Muscle layer of duodenum (tissue), 2 donors: ENCODE measurements at regions not wholly inside any gene's neighbourhood (a gene's known extent, or its start where the extent isn't known, plus 50 kb on each side); places are given as distances from the start of the nearest gene placed in this dataset.

Experiments
- H3K27ac ChIP-seq: one replicate; pipeline ENCODE4 v1.7.0; 2013; ENCODE audit warnings: mild to moderate bottlenecking, low read length
- H3K27me3 ChIP-seq: one replicate; pipeline ENCODE4 v1.7.0; 2013; ENCODE audit warnings: low read depth, mild to moderate bottlenecking, control low read depth, low read length
- H3K36me3 ChIP-seq, 2 donors: one replicate each; pipeline ENCODE4 v1.7.0; 2013; ENCODE audit warnings: low read length in 2 of 2, control low read depth in 1 of 2, mild to moderate bottlenecking in 1 of 2; ENCODE audit not compliant: insufficient read depth in 2 of 2, control insufficient read depth in 1 of 2
- H3K4me1 ChIP-seq, 2 donors: one replicate each; pipeline ENCODE4 v1.7.0; 2013; ENCODE audit warnings: low read length in 2 of 2, mild to moderate bottlenecking in 2 of 2, control low read depth in 1 of 2, moderate library complexity in 1 of 2; ENCODE audit not compliant: insufficient read depth in 2 of 2, control insufficient read depth in 1 of 2
- H3K4me3 ChIP-seq, 2 donors: one replicate each; pipeline ENCODE4 v1.7.0; 2013; ENCODE audit warnings: low read length in 2 of 2, low read depth in 1 of 2, mild to moderate bottlenecking in 1 of 2
- H3K9me3 ChIP-seq, 2 donors: one replicate each; pipeline ENCODE4 v1.7.0; 2013; ENCODE audit warnings: low read length in 2 of 2, control low read depth in 1 of 2, mild to moderate bottlenecking in 1 of 2; ENCODE audit not compliant: control insufficient read depth in 1 of 2
- donor health status: healthy.

DNA sequence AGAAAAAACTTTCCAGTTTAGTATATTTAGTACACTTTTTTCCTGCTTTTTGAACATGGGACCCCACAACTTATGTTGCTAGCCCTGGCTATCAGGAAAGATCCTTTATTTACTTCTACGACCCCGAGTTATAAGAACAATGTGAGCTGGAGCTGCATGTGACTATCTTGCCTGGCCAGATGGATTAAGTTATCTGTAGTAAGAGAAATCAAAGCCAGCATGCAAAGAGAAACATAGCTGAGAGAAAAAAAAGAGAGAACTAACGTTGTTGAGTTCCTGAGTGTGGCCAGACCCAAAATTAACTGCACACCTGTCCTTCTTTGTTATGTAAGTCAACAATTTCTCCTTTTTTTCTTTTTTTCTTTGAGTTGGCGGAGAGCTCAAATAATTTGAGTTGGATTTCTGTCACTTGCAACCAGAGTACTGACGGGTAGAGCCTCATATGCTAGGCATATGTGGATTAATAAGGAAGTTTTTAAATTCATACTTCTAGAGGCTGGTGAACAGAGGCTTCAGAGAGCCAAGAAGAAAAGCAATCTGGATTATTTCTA lies 219.5 kb downstream of the HACE1 start:
- Histone ChIP-seq H3K4me1 (peaks cover 0 to 3% of the 10 kb centered on the region in 2 donors), H3K4me3 (no peak overlapping the region), H3K9me3 (no peaks in the 10 kb centered on the region), H3K27ac (peak overlapping the region; percentile 40), H3K36me3 (no peaks in the 10 kb centered on the region), H3K27me3 (no peaks in the 10 kb centered on the region)

GRCh38 chr6:104639668-104640067 lies 220.1 kb downstream of the HACE1 start:
- peak overlapping the region; percentile 40 for H3K27ac ChIP-seq

DNA sequence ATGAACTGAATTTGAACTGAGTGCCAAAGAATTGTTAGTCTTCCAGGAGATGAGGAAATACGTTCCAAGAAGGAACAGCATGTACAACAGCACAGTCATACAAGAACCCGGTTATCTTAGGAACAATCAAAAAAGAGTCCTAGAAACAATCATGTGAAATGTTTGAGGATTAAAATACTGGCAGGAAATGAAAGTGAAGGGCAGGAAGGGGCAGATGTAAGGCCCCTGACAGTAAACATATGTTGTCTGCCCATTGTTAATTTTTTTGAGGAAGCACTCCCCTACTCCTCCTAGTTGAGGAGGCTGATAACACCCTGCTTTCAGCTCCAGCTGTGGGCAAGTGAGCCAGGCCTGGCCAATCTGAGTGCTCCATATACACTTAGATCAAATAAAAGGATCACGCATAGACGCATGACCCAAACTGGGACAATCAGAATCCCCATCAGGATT lies 220.9 kb downstream of the HACE1 start:
- Histone ChIP-seq H3K27me3 (no peaks in the 10 kb centered on the region), H3K27ac (peak overlapping the region; percentile 3), H3K36me3 (no peaks in the 10 kb centered on the region), H3K4me3 (no peak overlapping the region), H3K9me3 (no peaks in the 10 kb centered on the region), H3K4me1 (peaks cover 0 to 3% of the 10 kb centered on the region in 2 donors)

More at GRCh38 chr6:104639668-104640067, 220.1 kb downstream of the HACE1 start:
- peaks cover 0 to 3% of the 10 kb centered on the region in 2 donors for H3K4me1 ChIP-seq
- no peaks in the 10 kb centered on the region for H3K9me3 ChIP-seq
- H3K27me3 ChIP-seq: no peaks in the 10 kb centered on the region
- no peak overlapping the region for H3K4me3 ChIP-seq
- no peaks in the 10 kb centered on the region for H3K36me3 ChIP-seq

GRCh38 chr6:104633125-104633524 lies 226.6 kb downstream of the HACE1 start:
- Histone ChIP-seq H3K36me3 (no peaks in the 10 kb centered on the region), H3K4me3 (no peak overlapping the region), H3K9me3 (no peaks in the 10 kb centered on the region), H3K27me3 (no peaks in the 10 kb centered on the region), H3K4me1 (no peaks in the 10 kb centered on the region), H3K27ac (no peak overlapping the region)

GRCh38 chr6:104632588-104632987 lies 227.1 kb downstream of the HACE1 start:
- Histone ChIP-seq H3K27ac (no peak overlapping the region), H3K27me3 (no peaks in the 10 kb centered on the region), H3K4me3 (no peak overlapping the region), H3K4me1 (no peaks in the 10 kb centered on the region), H3K36me3 (no peaks in the 10 kb centered on the region), H3K9me3 (no peaks in the 10 kb centered on the region)

DNA sequence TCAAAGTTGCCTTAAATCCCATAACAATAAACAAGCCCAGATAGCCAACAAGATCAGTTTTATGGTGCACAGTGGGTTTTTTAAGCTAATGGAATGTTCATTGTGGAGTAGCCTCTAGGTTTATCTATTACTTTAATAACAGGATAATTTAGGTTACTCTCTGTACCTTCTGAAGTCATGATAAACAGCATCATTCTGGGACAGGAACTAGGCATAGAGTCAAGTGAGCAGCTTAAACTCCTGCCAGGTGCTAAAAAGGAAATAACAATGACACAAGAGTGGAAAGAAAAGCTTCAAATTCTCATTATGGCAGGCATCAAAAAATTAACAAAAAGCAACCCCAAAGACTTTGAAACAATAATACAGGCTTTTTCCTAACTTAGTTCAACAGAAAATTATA lies 228.8 kb downstream of the HACE1 start:
- Histone ChIP-seq H3K36me3 (no peaks in the 10 kb centered on the region), H3K27me3 (no peaks in the 10 kb centered on the region), H3K9me3 (no peaks in the 10 kb centered on the region), H3K4me1 (no peaks in the 10 kb centered on the region), H3K4me3 (no peak overlapping the region), H3K27ac (no peak overlapping the region)

DNA sequence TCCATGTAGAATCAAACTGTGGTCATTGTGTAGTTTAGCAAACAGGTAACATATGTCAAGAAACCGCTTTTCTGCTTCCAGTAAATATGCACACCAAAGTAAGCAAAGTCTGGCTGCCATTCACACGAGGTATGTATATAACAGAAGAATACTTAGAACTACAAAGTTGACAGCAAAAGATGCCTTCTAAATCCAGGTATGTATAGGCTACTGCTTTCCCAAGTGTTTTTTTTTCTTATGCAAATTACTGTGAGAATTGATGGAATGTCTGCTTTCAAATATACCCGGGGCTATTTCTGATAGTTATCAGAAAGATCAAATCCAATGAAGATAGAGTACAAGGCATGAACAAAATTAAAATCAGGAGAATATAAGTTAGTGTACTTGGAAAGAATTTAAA lies 229.2 kb downstream of the HACE1 start:
- no peaks in the 10 kb centered on the region for H3K4me1 ChIP-seq
- no peaks in the 10 kb centered on the region for H3K36me3 ChIP-seq
- H3K27ac ChIP-seq: no peak overlapping the region
- H3K9me3 ChIP-seq: no peaks in the 10 kb centered on the region
- no peak overlapping the region for H3K4me3 ChIP-seq
- no peaks in the 10 kb centered on the region for H3K27me3 ChIP-seq

- no peaks in the 10 kb centered on the region for H3K9me3 ChIP-seq
- H3K27ac ChIP-seq: no peak overlapping the region
- H3K4me3 ChIP-seq: no peak overlapping the region
- no peaks in the 10 kb centered on the region for H3K36me3 ChIP-seq
- H3K27me3 ChIP-seq: no peaks in the 10 kb centered on the region
- H3K4me1 ChIP-seq: no peaks in the 10 kb centered on the region
These were observed 229.9 kb downstream of the HACE1 start for GRCh38 chr6:104629826-104630225.

- H3K36me3 ChIP-seq: no peaks in the 10 kb centered on the region
- no peaks in the 10 kb centered on the region for H3K27me3 ChIP-seq
- H3K4me3 ChIP-seq: no peak overlapping the region
- no peaks in the 10 kb centered on the region for H3K4me1 ChIP-seq
- no peaks in the 10 kb centered on the region for H3K9me3 ChIP-seq
- H3K27ac ChIP-seq: no peak overlapping the region
These were observed 234.2 kb downstream of the HACE1 start for GRCh38 chr6:104625536-104625935.

- no peak overlapping the region for H3K27ac ChIP-seq
- H3K36me3 ChIP-seq: no peaks in the 10 kb centered on the region
- no peaks in the 10 kb centered on the region for H3K4me1 ChIP-seq
- no peak overlapping the region for H3K4me3 ChIP-seq
- no peaks in the 10 kb centered on the region for H3K9me3 ChIP-seq
- no peaks in the 10 kb centered on the region for H3K27me3 ChIP-seq
These were observed 236.5 kb downstream of the HACE1 start for GRCh38 chr6:104623052-104623690.

- no peaks in the 10 kb centered on the region for H3K36me3 ChIP-seq
- no peak overlapping the region for H3K27ac ChIP-seq
- H3K4me1 ChIP-seq: no peaks in the 10 kb centered on the region
- no peak overlapping the region for H3K4me3 ChIP-seq
- no peaks in the 10 kb centered on the region for H3K9me3 ChIP-seq
- no peaks in the 10 kb centered on the region for H3K27me3 ChIP-seq
These were observed 238.3 kb downstream of the HACE1 start for GRCh38 chr6:104621396-104621795.

DNA sequence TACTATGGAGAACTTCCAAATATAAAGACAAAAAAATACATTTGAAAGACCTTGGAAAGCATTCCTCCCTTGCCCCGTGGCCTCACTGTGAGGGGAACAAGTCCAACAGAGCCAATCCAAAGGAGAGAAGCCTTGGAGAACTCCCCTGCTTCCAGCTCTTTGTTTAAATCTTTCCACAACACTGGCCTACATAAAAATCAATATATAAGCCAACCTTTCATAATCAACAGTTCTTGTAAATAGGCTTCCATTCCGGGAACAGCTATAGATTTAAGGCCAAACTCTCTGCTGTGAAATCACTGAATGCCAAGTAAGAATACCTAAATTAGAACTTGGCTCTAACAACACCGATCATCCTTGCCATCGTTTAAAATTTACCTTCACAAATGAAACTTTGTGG lies 242.1 kb downstream of the HACE1 start:
- Histone ChIP-seq H3K27ac (no peak overlapping the region), H3K4me3 (no peak overlapping the region), H3K36me3 (no peaks in the 10 kb centered on the region), H3K4me1 (no peaks in the 10 kb centered on the region), H3K27me3 (no peaks in the 10 kb centered on the region), H3K9me3 (no peaks in the 10 kb centered on the region)
